GM10266 (cell line): ENCODE measurements at regions not wholly inside any gene's neighbourhood (a gene's known extent, or its start where the extent isn't known, plus 50 kb on each side); places are given as distances from the start of the nearest gene placed in this dataset.

ENCODE experiments used
- DNase-seq: peaks from one replicate; pipeline ENCODE4 v3.0.0; 2012; ENCODE audit errors: extremely low spot score
- CTCF ChIP-seq: IDR thresholded peaks from 2 replicates; pipeline ENCODE4 v1.5.1; 2012; ENCODE audit warnings: mild to moderate bottlenecking, low read depth; ENCODE audit not compliant: control insufficient read depth, insufficient read depth; ENCODE audit errors: missing control alignments

GRCh38 chr6:169896826-169897456, 145.5 kb downstream of the ERMARD start:
- no peak for TF ChIP-seq CTCF
- no peak for DNase-seq

- no peak for TF ChIP-seq CTCF
- DNase-seq = no peak
These were observed 144.7 kb downstream of the ERMARD start for GRCh38 chr6:169895926-169896761.

GRCh38 chr6:169895000-169895759, 143.8 kb downstream of the ERMARD start:
- no peak for DNase-seq
- no peak for TF ChIP-seq CTCF

GRCh38 chr6:169894377-169894960, 143.0 kb downstream of the ERMARD start:
- no peak for DNase-seq
- no peak for TF ChIP-seq CTCF

- no peak for TF ChIP-seq CTCF
- no peak for DNase-seq
These were observed 142.2 kb downstream of the ERMARD start for GRCh38 chr6:169893624-169894023.

- no peak for TF ChIP-seq CTCF
- no peak for DNase-seq
These were observed 140.4 kb downstream of the ERMARD start for GRCh38 chr6:169891846-169892245.

GRCh38 chr6:169891421-169891820, 140.0 kb downstream of the ERMARD start:
- no peak for TF ChIP-seq CTCF
- DNase-seq = no peak
